ENCODE measurements at regions not wholly inside any gene's neighbourhood (a gene's known extent, or its start where the extent isn't known, plus 50 kb on each side); places are given as distances from the start of the nearest gene placed in this dataset.

DNA sequence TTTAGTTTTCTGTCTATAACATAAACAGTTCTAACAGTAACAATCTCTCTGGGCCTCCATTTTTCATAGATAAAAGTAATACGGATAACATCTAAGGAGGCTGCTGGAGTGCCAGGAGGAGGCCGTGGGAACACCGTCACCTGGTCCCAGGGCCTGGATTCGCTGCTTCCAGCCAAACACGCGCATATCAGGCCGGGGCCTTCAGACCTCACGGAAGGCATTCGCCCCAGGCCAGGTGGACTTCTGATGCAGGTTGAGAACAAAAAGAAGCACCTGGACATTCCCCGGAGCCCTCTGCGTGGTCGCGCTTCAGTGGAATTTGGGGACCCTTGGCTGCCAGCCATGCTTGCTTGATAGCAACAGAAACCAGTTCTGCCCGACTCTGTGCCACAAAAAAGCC, 113.1 kb upstream of the GUCA2B start:
- H3K79me2 ChIP-seq (ENCODE audit: insufficient read depth, low read depth): no peaks in the 10 kb centered on the region
- H2AFZ ChIP-seq (ENCODE audit: low read depth): no peak overlapping the region
- no peaks in the 10 kb centered on the region for H3K36me3 ChIP-seq (ENCODE audit: insufficient read depth)
- H3K4me1 ChIP-seq (ENCODE audit: low read depth, poor library complexity, severe bottlenecking): no peaks in the 10 kb centered on the region
- H3K27me3 ChIP-seq (ENCODE audit: insufficient read depth, low read depth): no peaks in the 10 kb centered on the region
- H3K9ac ChIP-seq: no peak overlapping the region
- TF ChIP-seq, protein P1, sequence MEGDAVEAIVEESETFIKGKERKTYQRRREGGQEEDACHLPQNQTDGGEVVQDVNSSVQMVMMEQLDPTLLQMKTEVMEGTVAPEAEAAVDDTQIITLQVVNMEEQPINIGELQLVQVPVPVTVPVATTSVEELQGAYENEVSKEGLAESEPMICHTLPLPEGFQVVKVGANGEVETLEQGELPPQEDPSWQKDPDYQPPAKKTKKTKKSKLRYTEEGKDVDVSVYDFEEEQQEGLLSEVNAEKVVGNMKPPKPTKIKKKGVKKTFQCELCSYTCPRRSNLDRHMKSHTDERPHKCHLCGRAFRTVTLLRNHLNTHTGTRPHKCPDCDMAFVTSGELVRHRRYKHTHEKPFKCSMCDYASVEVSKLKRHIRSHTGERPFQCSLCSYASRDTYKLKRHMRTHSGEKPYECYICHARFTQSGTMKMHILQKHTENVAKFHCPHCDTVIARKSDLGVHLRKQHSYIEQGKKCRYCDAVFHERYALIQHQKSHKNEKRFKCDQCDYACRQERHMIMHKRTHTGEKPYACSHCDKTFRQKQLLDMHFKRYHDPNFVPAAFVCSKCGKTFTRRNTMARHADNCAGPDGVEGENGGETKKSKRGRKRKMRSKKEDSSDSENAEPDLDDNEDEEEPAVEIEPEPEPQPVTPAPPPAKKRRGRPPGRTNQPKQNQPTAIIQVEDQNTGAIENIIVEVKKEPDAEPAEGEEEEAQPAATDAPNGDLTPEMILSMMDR (conservative IDR thresholded peaks at IDR 0.05; ENCODE audit: low read depth, low read length): no peak
- no peak overlapping the region for H3K4me2 ChIP-seq
- H3K27ac ChIP-seq: no peak overlapping the region
- no peak overlapping the region for H3K4me3 ChIP-seq (IDR thresholded peaks at IDR 0.05; ENCODE audit: insufficient read depth, low read depth, low read length)
- no peaks in the 10 kb centered on the region for H4K20me1 ChIP-seq (ENCODE audit: insufficient read depth)

DNA sequence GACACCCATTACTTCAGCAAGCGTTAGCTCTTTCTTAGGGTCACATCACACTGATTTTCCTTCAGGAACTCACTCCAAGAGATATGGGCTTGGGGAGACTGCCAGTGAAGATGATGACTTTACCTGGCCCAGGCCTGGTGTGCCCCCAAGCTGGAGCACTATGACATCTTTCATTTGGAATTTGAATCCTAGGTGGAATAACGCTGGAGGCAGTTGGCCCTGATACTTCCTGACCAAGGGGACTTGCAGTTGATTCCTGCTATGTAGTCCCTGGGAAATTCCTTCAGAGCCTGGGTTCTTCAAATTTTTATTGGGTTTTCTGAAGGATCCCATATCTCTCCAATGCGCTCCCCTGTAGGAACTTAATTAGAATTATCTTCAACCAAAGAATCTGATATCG, 114.9 kb upstream of the GUCA2B start:
- H3K9ac ChIP-seq: no peak overlapping the region
- TF ChIP-seq, protein P1 (conservative IDR thresholded peaks at IDR 0.05; ENCODE audit: low read depth, low read length): no peak
- no peaks in the 10 kb centered on the region; the same call in 1 of the 2 replicates for H3K27me3 ChIP-seq (ENCODE audit: insufficient read depth, low read depth)
- no peaks in the 10 kb centered on the region for H3K36me3 ChIP-seq (ENCODE audit: insufficient read depth)
- no peak overlapping the region for H2AFZ ChIP-seq (ENCODE audit: low read depth)
- H3K79me2 ChIP-seq (ENCODE audit: insufficient read depth, low read depth): no peaks in the 10 kb centered on the region
- no peaks in the 10 kb centered on the region for H4K20me1 ChIP-seq (ENCODE audit: insufficient read depth)
- no peak overlapping the region for H3K4me3 ChIP-seq (IDR thresholded peaks at IDR 0.05; ENCODE audit: insufficient read depth, low read depth, low read length)
- H3K27ac ChIP-seq: no peak overlapping the region
- no peak overlapping the region for H3K4me2 ChIP-seq
- peaks cover 18% of the 10 kb centered on the region for H3K4me1 ChIP-seq (ENCODE audit: low read depth, poor library complexity, severe bottlenecking)

DNA sequence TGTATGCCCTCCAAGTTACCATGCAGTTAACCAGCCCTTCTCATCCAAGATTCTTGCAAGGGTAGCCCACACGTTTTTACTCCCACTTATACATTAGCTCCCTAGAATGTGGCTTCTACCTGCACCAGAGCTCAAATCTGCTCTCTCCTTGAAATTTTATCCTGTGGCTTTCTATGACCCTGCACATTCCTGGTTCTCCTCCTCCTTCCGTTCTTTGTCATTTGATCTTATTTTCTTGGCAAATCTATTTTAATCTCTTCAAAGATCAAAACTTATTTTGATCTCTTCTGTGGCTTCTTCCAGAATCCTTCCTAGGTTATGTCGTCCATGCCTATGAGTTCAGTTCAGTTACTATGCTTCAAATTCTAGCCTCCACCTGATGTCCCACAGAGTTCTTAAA, 115.6 kb upstream of the GUCA2B start:
- Histone ChIP-seq H3K79me2 (ENCODE audit: insufficient read depth, low read depth) (no peaks in the 10 kb centered on the region), H3K4me2 (no peak overlapping the region), H4K20me1 (ENCODE audit: insufficient read depth) (no peaks in the 10 kb centered on the region), H3K9ac (no peak overlapping the region), H2AFZ (ENCODE audit: low read depth) (no peak overlapping the region), H3K27ac (no peak overlapping the region), H3K36me3 (ENCODE audit: insufficient read depth) (no peaks in the 10 kb centered on the region), H3K4me1 (ENCODE audit: low read depth, poor library complexity, severe bottlenecking) (peaks cover 19% of the 10 kb centered on the region), H3K27me3 (ENCODE audit: insufficient read depth, low read depth) (no peaks in the 10 kb centered on the region; the same call in 1 of the 2 replicates), H3K4me3 (IDR thresholded peaks at IDR 0.05; ENCODE audit: insufficient read depth, low read depth, low read length) (no peak overlapping the region)
- TF ChIP-seq, protein P1 (conservative IDR thresholded peaks at IDR 0.05; ENCODE audit: low read depth, low read length): no peak

DNA sequence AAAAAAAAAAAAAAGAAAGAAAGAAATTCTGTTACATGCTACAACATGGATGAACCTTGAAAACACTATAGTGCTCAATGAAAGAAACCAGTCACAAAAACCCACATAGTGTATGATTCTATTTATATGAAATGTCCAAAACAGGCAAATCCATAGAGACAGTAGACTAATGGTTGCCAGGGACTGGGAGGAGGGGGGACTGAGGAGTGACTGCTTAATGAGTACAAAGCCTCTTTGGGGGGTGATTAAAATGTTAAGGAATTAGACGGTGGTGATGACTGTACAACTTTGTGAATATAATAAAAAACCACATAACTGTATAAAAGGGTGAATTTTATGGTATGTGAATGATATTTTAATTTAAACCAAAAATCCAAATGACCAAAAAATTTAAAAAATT, 116.0 kb upstream of the GUCA2B start:
- Histone ChIP-seq H3K27me3 (ENCODE audit: insufficient read depth, low read depth) (no peaks in the 10 kb centered on the region; the same call in 1 of the 2 replicates), H3K4me3 (IDR thresholded peaks at IDR 0.05; ENCODE audit: insufficient read depth, low read depth, low read length) (no peak overlapping the region), H3K4me1 (ENCODE audit: low read depth, poor library complexity, severe bottlenecking) (peaks cover 19% of the 10 kb centered on the region), H3K4me2 (no peak overlapping the region), H3K27ac (no peak overlapping the region), H3K9ac (no peak overlapping the region), H2AFZ (ENCODE audit: low read depth) (no peak overlapping the region), H3K36me3 (ENCODE audit: insufficient read depth) (no peaks in the 10 kb centered on the region), H3K79me2 (ENCODE audit: insufficient read depth, low read depth) (no peaks in the 10 kb centered on the region), H4K20me1 (ENCODE audit: insufficient read depth) (no peaks in the 10 kb centered on the region)
- TF ChIP-seq, protein P1 (conservative IDR thresholded peaks at IDR 0.05; ENCODE audit: low read depth, low read length): no peak

Measured in KMS-11 (cell line).